DMS53 (cell line): ENCODE measurements at regions not wholly inside any gene's neighbourhood (a gene's known extent, or its start where the extent isn't known, plus 50 kb on each side); places are given as distances from the start of the nearest gene placed in this dataset.
"Not testable (repeated sequence)": the region's sequence is repeated elsewhere in the genome, so short reads cannot be mapped to it uniquely, and the experiment has no call there.

Experiments used
- DNase-seq: peaks from one replicate; lab custom pipeline; 2025; lab: John Stamatoyannopoulos, UW

DNA sequence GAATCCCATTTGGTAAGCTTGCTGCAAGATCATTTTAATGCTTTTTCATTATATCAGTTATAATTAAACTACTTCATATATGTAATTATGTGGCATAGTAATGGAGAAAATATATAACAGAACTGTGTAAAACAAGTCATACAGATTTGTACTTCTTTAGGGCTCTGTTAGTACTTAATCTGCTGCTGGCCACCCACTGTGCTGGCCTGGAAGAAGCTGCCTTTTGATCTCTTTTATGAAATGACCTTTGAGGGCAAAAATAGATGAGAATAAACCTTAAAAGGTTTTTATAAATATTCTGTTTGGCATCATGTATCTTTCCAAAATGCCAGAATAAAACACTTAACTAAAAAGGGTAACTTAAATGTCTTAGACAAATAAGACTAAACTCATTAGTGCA is 262.9 kb downstream of the ZIC1 start:
- no peak for DNase-seq

DNA sequence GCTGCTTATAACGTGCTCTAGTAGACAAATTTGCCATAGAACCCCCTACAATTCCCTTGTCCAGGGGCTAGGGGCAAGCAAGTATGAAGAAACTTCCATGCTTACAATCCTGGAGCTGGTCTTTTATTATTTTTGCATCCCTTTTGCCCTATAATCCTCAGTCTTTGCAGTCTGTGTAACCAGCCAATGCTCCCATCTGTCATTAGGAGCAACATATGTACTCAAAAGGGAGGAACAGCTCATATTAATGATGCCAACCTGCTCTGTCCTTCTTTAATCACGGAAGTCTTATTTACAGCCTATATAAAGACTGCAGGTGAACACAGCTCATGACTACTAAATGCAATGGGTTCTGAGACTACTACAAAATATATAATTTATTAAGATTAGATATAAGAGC is 263.3 kb downstream of the ZIC1 start:
- DNase-seq = no peak

DNA sequence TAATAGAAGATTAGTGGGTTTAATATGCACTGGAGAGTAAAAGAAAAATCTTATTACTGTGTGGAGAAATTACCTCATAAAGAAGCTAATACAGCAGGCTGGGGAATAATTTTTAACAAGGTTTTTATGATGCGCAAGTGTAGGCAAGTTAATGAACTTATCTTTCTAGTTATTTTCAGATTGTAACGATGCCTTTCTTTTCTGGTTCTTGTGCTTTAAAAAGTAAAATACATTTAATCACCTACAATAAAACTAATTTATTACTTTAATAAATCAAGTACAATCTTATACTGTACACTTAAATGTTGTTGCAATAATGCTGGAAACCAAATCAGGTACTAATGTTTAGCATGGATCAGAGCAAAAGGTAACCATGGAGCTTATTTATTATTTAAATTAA is 266.6 kb downstream of the ZIC1 start:
- no peak for DNase-seq

DNA sequence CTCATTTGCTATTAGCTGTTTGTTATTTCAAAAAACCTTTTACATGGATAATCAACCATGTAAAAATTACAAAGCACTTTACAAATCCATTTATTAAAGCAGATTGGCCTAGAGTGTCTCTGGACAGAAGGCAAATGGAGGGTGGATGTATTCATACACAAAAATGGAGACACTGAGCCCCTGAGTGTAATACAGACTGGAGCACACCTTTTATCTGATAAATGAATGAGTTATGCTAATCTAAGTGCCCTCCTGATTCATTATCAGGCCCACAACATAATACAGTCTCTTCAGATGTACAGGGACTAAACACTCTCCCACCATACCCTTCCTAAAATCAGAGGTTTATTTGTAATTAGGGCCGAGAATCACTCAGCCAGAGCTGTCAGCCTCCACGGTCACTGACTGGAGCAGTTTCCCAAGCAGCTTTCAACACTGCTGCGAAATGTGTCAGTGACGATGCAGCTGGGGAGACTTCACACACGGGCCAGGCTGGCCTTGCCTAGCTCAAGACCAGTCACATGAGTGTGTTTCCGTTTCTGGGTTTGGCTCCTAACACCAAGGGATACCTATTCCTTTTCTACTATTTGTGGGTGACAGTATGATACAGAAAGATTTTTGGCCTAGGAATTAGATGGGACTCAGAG is 271.8 kb downstream of the ZIC1 start:
- DNase-seq = no peak

DNA sequence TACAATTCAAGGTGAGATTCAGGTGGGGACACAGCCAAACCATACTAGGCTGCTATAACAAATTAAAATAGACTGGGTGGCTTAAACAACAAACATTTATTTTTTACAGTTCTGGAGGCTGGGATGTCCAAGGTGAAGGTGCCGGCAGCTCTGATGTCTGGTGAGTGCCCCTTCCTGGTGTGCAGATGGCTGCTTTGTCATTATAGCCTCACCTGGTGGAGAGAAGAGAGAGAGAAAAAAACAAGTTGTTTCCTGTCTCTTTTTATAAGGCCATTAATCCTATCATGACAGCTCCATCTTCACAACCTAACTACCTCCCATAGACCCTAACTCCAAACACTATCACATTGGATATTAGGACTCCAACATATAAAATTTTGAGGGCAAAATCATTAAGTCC is 279.7 kb downstream of the ZIC1 start:
- DNase-seq = peak; percentile 47

DNA sequence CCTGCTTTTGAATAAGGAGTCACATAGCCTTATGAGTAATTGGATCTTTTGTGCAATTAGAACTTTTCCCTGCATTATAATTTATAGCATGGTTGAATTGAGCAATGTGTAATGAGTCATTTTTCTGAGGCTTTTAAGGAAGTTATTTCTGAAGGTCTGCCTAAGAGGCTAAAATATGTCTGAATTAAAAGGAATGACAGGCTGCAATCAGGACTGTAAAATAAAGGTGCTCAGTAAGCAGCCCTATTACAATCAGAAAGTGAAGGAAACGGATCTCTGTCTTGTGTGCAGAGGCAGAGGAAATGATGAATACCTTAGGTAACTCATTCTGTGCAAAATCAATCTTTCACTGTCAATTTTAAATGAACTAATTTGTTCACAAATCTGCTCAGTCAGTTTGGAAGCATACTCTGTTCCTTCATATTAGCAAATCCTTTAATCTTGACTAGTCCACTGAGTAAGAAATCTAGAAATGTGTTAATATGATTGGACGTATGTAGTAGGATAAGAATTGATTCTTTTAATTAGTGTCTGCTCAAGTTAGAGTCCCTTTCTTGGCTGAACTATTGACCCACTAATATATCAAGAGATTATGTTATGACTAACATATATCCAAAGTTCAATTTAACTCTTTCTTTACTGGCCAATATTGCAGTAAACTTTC is 290.1 kb downstream of the ZIC1 start:
- DNase-seq = no peak

DNA sequence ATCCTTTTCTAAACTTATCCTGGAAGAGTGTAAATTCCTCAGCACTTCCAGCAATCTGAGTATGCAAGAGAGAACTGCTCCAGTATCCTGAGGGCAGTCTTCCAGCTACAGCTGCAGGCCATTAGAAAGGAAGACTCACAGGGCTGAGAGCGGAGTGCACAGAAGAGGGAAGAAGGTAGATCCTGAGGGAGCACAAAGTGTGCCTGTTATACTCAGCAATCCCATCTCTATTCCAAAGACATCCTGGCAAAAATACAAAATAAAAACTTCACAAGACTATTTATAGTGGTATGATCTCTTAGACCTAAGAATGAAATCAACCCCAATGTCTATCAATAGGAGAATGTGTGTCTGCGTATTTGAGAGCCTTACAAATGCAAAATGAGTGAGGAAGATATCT is 292.0 kb downstream of the ZIC1 start:
- no peak for DNase-seq

DNA sequence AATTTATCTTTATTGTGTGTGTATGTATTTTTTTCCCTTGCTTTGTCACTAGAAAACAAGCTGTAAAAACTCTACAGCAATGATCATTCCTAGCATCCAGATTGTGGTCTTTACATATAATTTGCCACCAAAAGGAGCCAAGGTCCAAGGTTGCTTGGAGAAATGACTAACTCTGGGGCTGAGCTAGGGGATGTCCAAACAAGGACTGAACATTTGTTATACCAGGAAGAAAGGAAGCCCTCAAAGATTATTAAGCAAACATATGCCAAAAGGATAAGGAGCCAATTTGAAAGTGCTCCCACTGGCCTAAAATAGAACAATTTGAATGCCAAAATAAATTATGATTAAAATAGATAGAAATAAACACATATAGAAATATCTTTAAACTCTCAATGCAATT is 293.3 kb downstream of the ZIC1 start:
- DNase-seq = no peak

DNA sequence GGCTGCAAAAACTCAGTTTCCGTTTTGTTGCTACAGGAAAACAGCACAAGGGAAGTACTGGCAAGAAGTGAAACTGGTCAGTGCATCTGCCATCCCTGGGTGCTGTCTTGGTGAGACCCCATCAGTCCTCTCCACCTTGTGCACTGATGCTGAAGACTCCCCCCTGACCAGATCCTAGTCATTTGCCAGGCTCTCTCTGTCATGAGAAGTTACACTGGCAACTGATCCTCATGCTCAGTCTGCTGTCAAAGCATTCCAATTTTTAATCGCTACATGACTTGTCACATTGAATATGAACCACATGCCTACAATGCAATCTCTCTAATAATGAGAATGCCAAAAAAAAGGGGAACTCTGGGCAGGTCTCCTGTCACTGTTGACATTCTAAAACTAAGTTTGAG is 296.5 kb downstream of the ZIC1 start:
- DNase-seq = no peak

DNA sequence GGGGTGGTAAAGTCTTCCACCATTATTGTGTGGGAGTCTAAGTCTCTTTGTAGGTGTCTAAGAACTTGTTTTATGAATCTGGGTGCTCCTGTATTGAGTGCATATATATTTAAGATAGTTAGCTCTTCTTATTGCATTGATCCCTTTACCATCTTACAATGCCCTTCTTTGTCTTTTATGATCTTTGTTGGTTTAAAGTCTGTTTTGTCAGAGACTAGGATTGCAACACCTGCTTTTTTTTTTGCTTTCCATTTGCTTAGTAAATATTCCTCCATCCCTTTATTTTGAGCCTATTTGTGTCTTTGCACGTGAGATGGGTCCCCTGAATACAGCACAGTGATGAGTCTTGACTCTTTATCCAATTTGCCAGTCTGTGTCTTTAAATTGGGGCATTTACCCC is 301.6 kb downstream of the ZIC1 start:
- DNase-seq = not testable (repeated sequence)

DNA sequence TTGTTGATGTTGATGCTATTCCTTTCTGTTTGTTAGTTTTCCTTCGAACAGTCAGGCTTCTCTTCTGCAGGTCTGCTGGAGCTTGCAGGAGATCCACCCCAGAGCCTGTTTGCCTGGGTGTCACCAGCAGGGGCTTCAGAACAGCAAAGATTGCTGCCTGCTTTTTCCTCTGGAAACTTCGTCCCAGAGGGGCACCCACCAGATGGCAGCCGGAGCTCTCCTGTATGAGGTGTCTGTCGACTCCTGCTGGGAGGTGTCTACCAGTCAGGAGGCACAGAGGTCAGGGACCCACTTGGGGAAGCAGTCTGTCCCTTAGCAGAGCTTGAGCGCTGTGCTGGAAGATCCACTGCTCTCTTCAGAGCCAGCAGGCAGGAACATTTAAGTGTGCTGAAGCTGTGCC is 303.2 kb downstream of the ZIC1 start:
- DNase-seq = no peak

DNA sequence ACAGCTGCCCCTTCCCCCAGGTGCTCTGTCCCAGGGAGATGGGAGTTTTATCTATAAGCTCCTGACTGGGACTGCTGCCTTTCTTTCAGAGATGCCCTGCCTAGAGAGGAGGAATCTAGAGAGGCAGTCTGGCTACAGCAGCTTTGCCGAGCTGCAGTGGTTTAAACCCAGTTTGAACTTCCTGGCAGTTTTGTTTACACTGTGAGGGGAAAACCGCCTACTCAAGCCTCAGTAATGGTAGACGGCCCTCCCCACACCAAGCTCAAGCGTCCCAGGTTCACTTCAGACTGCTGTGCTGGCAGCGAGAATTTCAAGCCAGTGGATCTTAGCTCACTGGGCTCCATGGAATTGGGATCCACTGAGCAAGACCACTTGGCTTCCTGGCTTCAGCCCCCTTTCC is 303.6 kb downstream of the ZIC1 start:
- DNase-seq = peak; percentile 18

DNA sequence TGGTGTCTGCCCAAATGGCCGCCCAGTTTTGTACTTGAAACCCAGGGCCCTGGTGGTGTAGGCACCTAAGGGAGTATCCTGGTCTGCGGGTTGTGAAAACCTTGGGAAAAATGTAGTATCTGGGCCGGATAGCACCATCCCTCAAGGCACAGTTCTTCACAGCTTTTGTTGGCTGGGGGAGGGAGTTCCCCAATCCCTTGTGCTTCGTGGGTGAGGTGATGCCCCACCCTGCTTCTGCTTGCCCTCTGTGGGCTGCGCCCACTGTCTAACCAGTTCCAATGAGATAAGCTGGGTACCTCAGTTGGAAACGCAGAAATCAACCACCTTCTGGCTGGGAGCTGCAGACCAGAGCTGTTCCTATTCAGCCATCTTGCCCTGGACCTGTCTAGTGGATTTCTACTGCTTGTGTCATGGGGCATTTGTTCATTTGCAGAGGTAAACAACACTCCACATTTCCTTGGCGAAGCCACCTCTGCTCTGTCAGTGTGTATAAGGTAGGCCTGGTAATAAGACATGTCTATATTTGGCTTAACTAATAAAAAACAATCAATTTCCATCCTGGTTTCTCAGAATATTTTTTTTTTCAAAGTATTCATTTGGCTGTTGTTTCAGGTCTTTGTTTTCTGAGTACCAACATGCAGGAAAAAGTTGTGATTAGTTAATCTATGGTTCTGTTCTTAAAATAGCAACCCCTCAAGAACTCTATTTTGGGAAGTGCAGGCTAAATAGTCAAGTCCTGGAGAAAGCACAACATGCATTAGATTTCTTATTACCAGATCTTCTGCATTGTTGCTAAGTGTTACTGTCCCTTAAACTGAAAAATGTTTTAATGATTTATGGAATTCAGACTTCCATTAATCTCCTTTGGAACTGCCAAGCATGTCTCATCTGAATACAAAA is 304.3 kb downstream of the ZIC1 start:
- DNase-seq = no peak

DNA sequence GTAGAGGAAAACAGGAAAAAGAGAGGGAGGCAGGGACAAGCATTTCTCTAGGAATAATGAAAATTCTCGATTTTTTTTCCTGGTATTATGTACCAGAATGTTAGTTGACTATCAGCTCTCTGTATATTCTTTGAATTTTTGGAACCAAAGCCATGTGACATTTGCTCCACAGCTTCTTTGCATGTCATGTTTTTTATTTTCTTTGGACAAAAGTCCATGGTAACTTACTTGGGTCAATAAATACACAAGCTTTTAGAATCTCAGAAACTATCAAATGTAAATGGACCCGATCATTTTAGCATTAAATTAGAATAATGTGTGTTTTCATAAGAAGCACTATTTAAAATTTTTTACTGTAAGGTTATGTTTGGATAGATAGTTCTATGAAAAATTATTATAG is 320.5 kb downstream of the ZIC1 start:
- no peak for DNase-seq

DNA sequence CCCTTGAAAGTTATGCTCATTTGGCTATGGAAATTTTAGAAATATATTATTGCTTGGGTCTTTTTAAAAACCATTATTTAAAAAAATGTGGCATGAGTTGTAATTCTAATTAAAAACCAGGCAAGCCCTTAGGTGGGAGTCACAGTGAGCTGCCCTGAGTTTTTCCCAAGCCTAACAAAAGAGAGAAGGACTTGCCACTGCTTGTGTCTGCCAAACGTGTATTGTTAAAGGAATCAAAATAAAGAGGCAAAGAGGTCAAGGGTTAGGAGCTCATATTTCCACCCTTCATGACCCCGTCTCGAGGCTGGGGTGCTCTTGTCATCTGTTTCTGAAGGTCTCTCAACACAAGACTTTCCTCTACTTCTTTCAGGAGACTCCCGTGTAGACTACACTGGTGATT is 321.1 kb downstream of the ZIC1 start:
- no peak for DNase-seq

DNA sequence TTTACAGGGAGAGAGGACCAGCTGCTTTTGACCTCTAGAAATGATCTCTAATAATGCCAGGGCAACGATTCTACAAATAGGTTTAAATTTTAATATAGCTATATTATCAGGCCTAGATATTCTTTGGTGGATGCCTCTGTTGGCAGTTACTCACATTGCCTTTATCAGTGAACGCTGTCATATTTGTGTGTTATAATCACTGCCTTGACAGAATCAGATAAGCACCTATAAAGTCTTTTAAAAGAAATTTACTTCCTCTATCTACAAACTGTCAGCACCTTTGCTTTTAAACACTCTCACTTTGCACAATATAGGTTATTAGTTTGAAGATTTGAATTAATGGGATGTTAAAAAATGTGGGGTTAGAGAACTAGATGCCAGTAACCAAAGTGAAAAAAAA is 324.1 kb downstream of the ZIC1 start:
- DNase-seq = no peak

DNA sequence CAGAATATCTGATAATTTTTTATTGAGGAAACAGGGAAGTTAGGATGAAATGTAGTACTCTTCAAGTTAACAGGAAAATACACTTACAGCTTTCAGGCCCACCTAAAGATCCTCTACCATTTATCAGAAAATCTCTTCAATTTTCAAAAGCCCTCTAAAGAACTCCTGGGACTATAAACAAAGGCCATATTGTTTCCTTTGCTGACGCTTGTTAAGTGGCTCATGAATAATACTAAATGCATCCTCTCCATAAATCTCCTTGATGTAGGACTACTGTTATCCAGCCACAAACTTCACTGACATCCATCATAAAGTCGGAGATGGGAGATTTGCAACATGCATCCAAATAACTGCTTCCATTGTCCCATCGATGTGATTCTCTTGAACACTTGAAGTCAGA is 326.5 kb downstream of the ZIC1 start:
- DNase-seq = no peak

DNA sequence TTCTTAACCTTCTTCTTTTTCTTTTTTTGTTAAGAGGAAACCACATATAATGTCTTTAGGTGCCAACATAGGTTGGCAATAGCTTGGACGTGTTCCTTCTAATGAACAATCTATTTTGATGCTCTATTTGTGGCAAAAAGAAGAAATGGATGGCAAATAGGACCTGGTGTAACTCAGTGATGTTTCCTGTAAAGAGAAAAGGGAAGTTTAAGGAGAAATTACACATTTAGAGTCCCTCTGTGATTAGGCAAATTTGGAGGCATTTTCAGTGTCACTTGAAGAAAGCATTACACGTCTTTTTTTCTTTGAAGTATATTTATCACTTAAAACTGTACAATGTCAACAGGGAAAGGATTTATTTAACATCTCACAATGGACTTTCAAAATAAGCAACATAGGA is 327.1 kb downstream of the ZIC1 start:
- no peak for DNase-seq

DNA sequence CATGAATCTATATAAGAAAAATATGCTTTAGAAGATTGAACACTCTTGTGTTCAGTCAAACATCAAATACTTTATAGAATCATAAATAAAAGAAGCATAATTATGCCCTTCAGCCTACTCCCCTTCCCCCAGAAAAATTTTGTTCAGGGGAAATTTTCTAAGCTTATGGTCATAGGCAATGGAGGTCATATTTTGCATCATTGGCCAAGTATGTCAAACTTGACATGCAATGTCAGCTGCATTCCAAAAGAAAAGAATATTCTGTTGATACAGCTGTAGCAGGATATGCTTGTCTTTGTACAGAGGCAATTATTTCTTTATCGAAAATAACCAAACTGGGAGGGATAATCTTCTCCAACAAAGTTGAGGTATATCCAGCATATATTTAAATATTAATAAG is 328.2 kb downstream of the ZIC1 start:
- DNase-seq = no peak

DNA sequence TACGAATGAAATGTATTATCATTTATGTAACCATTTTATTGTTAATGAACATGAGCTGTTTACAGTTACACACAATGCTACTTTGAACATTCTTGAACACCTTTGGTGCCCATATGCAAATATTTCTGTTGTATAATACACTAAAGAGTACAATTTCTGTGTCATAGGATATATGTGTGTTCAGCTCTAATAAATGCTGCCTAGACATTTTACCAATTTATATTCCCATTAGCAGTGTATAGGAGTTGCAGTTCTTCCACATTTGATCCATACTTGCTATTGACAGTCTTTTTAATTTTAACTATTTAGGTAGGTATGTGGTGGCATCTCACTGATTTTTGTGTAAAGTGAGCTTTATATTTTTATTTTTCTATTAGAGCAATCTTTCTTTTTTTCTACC is 331.8 kb downstream of the ZIC1 start:
- DNase-seq = no peak

DNA sequence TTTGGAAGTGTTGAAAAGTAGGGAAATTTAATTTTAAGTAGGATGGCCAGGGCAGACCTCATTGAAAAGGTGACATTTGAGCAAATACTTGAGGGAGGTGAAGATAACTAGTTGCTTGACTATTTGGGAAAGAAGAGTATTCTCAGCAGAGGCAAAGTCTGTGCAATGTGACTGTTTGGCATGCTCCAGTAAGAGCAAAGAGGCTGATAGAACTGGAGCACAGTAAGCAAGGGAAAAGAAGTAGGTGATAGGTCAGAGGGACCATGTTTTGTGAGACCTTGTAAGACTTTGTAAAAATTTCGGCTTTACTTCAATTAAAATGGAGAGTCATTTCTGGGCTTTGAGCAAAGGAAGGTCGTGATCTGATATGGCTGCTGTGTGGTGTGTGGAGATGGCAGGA is 335.8 kb downstream of the ZIC1 start:
- no peak for DNase-seq

DNA sequence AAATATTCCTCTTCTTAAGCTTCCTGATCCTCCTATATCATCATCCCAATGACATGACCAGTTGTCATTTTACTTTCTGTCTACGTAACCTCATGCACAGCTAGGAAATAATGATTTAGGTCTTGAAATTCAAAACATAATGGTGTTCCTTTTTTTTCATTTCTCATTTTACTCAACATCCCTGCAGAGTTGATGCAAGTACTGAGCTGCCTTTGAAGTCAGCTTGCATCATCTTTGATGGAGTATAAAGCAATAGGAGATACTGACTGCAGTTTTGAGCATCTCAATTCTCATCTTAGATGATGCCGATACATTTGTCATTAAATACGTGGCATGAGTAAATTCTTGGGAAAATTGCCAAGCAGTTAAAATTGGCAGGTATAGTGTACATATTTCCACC is 346.1 kb downstream of the ZIC1 start:
- DNase-seq = no peak

DNA sequence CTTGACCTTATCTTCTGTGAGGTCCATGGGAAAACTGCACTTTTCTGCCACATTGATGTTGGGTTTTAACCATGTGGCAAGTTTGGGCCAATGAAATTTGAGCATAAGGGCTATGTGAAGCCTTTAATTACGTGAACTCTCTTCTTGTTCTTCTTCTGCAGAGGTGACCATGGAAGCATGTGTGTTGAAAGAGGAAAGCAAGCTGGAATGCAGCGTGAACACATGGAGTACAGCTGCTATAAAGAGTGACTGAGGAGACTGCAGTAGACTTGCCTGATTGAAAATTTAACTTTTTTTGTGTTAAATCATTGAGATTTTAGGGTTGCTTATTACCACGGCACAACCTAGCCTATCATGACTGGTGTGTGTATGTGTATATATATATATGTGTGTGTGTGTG is 347.3 kb downstream of the ZIC1 start:
- no peak for DNase-seq
